C4-2B (cell line): ENCODE measurements at regions not wholly inside any gene's neighbourhood (a gene's known extent, or its start where the extent isn't known, plus 50 kb on each side); places are given as distances from the start of the nearest gene placed in this dataset.
"Not testable (repeated sequence)": the region's sequence is repeated elsewhere in the genome, so short reads cannot be mapped to it uniquely, and the experiment has no call there.

Experiments
- H3K27ac ChIP-seq: fragments of 450-650 bp; 2 replicates; pipeline ENCODE4 v1.5.1; 2017
- ZFX ChIP-seq: fragments of 450-650 bp; IDR thresholded peaks from 2 replicates; pipeline ENCODE4 v1.6.1; 2017
- TF ChIP-seq, protein P1 (sequence below): fragments of 450-650 bp; conservative IDR thresholded peaks from 2 replicates; pipeline ENCODE4 v1.5.1; 2017; ENCODE audit warnings: mild to moderate bottlenecking

DNA sequence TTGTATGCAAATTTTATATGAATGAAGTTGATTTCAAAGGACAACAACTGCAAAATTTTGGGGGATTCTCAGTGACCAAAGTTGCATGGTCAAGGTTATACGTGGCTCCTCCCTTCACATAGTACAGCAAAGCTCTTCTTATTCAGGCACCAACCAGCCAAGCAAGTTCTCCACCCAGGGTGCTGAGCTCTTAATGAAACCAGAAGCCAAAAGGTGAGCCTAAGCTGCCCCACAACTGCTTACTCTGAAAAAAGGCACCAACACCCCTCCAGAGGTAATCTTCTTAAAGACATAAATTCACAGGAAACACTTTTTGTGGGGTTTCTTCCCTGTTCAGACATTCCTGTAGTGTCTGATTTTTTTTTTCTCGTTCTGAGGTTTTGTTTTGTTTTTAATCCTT lies 106.1 kb upstream of the GMNC start:
- TF ChIP-seq, protein P1, sequence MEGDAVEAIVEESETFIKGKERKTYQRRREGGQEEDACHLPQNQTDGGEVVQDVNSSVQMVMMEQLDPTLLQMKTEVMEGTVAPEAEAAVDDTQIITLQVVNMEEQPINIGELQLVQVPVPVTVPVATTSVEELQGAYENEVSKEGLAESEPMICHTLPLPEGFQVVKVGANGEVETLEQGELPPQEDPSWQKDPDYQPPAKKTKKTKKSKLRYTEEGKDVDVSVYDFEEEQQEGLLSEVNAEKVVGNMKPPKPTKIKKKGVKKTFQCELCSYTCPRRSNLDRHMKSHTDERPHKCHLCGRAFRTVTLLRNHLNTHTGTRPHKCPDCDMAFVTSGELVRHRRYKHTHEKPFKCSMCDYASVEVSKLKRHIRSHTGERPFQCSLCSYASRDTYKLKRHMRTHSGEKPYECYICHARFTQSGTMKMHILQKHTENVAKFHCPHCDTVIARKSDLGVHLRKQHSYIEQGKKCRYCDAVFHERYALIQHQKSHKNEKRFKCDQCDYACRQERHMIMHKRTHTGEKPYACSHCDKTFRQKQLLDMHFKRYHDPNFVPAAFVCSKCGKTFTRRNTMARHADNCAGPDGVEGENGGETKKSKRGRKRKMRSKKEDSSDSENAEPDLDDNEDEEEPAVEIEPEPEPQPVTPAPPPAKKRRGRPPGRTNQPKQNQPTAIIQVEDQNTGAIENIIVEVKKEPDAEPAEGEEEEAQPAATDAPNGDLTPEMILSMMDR, result no peak
- no peak for TF ChIP-seq ZFX
- H3K27ac ChIP-seq, result no peak overlapping the region

DNA sequence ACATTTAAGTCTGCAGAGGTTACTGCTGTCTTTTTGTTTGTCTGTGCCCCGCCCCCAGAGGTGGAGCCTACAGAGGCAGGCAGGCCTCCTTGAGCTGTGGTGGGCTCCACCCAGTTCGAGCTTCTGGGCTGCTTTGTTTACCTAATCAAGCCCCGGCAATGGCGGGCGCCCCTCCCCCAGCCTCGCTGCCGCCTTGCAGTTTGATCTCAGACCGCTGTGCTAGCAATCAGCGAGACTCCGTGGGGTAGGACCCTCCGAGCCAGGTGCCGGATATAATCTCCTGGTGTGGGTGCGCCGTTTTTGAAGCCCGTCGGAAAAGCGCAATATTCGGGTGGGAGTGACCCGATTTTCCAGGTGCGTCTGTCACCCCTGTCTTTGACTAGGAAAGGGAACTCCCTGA lies 102.4 kb upstream of the GMNC start:
- not testable (repeated sequence) for H3K27ac ChIP-seq

DNA sequence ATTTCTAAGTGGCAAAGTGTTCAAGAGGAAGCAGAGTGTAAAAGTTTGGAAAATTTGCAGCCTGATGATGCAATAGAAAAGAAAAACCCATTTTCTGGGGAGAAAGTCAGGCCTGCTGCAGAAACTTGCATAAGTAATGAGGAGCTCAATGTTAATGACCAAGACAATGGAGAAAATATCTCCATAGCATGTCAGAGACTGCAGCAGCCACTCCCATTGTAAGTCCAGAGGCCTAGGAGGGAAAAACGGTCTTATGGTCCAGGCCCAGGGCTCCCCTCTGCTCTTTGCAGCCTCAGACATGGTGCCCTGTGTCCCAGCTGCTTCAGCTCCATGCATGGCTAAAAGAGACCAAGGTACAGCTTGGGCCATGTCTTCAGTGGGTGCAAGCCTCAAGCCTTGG lies 96.6 kb upstream of the GMNC start:
- TF ChIP-seq, protein P1, result no peak
- no peak for TF ChIP-seq ZFX
- no peak overlapping the region for H3K27ac ChIP-seq

DNA sequence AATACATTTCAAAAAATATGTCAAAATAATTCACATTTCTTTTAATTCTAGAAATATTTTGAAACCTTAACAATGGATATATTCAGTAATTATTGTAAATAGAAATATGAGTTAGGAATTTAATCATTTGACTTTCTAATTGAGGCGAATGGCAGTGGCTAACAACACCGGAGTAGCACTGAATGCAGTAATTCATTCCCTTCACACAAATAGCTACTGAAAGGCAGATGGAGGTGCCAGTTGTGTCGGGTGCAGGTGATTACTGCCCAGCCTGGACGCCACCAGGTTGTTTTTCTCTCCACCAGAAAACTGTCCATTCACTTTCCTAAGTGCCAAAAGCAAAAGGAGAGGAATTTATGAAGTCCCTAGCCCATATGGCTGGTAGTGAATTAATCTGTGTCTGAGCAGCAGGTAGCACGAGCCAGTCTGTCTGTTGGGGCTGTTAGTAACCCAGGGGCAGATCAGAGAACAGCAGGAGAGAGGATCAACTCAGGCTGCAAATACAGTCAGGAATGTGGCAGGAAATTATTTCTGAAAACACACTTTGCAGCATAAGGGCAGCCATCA lies 79.3 kb upstream of the GMNC start:
- H3K27ac ChIP-seq, result no peak overlapping the region

DNA sequence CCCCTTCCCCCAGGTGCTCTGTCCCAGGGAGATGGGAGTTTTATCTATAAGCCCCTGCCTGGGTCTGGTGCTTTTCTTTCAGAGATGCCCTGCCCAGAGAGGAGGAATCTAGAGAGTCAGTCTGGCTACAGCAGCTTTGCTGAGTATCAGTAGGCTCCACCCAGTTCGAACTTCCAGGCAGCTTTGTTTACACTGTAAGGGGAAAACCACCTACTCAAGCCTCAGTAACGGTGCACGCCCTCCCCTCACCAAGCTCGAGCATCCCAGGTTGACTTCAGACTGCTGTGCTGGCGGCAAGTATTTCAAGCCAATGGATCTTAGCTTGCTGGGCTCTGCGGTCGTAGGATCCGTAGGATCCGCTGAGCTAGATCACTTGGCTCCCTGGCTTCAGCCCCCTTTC lies 72.1 kb upstream of the GMNC start:
- H3K27ac ChIP-seq, result not testable (repeated sequence)

More for the DNA sequence above, 79.3 kb upstream of the GMNC start:
- no peak for TF ChIP-seq ZFX
- TF ChIP-seq, protein P1, result no peak

DNA sequence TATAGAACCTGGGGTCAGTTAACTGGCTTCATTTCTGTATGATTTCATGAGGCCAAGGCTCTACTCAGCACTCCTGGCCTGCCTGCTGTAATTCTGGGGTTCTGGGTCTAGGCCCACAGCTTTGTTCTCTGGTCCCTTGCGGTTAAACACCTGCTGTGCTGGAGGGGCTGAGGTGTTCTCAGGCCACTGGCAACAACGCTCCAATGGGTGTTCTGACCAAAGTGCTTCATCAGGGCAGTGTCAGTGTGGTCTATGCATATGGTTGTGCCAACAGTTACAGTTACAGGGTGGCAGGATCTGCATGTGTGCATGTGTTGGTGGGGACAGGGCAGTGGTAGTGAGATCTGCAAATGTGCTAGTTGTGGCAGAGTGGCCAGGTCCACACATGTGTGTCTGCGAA lies 64.1 kb upstream of the GMNC start:
- no peak for TF ChIP-seq ZFX
- TF ChIP-seq, protein P1, result no peak
- no peak overlapping the region for H3K27ac ChIP-seq

DNA sequence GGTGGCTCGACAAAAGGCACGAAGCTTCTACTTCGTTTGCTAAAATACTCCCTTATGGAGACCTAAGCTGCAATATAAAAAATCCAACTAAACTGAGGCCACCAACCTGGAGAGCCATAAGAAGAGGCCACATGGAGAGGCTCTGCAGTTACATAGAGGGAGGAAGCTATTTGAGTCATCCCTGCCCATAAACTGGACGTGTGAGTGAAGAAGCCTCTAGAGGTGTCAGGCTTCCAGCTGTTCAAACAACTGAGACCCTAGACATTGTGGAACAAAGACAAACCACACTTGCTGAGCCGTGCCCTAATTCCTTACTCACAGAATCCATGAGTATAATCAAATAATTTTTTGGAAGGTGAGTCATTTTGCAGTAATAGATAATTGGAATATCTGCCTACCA lies 50.2 kb upstream of the GMNC start:
- H3K27ac ChIP-seq, result no peak overlapping the region
- no peak for TF ChIP-seq ZFX
- TF ChIP-seq, protein P1, result no peak
